GM18873 (cell line): ENCODE measurements at regions not wholly inside any gene's neighbourhood (a gene's known extent, or its start where the extent isn't known, plus 50 kb on each side); places are given as distances from the start of the nearest gene placed in this dataset.

Experiments used
- ATAC-seq: cut with Tn5 transposase; IDR thresholded peaks from one replicate; pipeline ENCODE4 v1.9.1; 2021; ENCODE audit warnings: mild to moderate bottlenecking, moderate library complexity, moderate number of reproducible peaks; ENCODE audit not compliant: unreplicated experiment, low FRiP score

DNA sequence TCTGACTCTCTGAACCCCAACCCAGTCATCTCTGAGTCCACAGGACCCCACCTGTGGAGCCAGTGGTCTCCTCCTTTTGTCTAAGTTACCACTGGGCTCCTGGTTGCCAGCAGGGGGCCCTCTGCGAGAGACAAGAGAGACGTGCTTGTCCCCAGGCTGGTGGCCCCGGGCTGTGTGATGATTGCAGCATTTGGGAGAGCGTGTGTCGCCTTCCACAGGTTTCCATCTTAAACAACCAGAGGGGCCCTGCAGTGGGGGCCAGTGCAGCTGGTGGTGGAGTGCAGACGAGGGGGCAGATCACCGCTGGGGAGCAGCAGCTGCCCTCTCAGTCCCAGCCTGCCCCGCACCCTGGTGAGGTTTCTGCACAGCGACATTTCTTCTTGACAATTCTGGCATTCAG is 122.4 kb upstream of the PPP2R2D start:
- ATAC-seq: no peak

DNA sequence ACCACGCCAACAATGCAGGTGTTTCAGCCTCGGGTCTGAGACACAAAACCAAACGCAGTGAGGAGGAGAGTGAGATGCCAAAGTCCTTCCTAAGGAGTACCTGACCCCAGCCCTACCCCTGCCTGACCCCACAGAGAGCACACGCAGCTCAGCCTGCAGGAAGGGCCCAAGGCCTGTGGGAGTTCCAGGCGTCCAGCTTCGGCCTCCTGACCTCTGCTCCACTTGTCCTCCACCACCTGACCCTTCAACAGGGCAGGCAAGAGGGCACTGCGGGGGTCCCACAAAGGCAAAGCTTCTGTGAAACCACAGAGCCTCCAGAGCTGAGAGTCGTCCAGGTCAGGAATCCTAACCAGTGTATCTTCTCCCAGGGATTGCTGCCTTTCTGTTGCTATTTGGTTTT is 122.0 kb upstream of the PPP2R2D start:
- no peak for ATAC-seq

GRCh38 chr10:131779661-131780394 is 121.0 kb upstream of the PPP2R2D start:
- no peak for ATAC-seq

DNA sequence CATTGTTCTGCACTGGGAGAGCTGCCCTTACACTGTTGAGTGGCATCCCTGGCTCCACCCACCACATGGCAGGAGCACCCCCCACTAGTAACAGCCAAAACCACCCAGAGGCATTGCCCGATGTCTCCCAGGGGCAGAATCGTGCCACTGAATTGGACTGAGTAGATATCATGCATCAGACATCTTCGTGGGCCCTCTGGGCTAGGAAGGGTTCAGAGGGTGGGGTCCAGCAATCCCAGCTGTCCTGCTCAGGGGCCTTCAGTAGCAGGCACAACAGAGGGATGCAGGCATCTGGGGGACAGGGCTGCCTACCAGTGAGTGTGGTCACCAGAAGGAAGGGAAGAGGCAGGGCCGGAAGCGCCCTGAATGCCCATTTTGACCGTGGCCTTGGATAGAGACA is 119.7 kb upstream of the PPP2R2D start:
- ATAC-seq: no peak

DNA sequence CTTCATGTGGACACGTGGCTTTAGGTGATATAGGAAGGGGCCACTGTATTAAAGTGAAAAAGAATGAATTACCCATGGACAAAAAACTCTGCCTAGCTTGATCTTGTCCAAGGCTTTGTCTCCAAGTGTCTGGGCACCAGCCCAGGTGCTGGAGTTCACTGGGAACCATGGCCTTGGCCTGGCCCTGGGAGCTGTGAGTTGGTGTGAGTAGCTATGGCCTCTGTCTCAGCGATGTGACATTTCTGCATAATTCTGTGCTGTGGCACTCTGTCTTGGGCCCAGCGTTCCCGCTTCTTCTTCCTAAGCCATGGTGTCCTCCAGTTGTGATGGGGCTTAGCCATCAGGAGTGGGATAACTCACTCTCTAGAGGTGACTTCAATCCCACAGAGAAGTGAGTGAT is 119.0 kb upstream of the PPP2R2D start:
- ATAC-seq: no peak

DNA sequence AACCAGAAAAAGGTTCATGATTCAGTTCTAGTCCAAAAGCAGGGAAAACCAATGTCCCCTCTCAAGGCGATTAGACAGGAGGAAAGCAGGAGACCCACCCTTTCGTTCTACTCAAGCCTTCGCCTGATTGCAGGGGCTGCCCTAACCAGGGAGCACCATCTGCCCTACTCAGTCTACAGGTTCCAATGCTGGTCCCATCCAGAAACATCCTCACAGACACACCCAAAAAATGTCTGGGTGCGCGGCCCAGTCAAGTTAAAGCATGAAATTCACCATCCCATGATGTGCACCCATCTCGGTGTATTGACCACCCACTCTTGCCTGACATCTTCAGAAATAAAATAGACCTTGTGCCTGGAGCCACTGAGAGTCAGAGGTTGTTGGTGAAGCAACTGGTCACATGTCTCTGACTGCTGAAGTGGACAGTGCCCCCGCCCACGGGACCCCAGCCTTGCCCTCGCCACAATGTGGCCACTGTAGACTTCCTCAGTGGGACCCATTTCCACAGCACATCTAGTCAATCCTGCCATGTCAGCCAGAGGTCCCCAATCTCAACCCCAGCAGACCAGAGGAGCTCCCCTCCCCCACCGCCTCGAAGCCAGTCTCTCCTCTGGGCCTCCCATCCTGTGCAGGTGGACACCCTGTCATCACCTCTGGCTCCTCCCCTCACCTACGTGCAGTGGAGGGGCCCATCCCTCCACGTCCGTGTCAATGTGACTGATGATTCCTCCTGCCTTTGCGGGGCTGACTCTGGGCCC is 116.3 kb upstream of the PPP2R2D start:
- ATAC-seq: no peak

DNA sequence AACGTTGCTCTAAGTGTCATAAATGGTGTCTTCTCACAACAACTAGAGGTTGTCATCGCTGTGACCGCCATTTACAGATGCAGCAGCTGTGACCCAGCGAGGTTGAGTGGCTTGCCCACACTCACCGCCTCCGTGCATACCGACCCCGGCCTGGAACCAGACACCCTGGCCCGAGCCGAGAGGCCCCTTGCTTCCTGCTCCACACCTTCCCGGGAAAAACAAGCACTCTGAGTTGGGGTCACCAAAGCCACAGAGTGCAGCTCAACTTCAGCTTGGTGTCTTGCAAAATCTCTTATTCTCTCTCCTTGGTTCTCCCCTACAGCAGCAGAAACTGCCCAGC is 115.7 kb upstream of the PPP2R2D start:
- ATAC-seq: no peak

GRCh38 chr10:131786756-131787605 is 113.8 kb upstream of the PPP2R2D start:
- ATAC-seq: no peak

GRCh38 chr10:131787961-131788360 is 112.8 kb upstream of the PPP2R2D start:
- no peak for ATAC-seq

DNA sequence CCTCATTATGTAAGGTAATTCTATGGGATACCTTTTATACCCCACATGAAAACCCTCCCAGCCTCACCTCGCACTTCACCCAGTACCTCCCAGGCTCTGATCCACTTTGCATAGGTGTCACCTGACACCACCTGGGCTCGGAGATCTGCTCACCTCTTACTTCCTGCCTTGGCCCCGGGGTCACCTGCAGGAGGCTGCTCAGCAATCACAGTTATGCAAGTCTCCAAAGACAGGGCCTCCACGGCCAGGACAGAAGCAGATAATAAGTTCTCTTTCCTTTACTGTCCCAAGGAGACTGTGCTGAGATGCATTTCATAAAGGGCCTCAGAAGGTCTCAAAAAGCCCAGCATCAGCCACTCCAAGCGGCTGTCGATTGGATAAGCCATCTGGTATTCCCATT is 112.4 kb upstream of the PPP2R2D start:
- ATAC-seq: no peak

GRCh38 chr10:131789516-131789915 is 111.3 kb upstream of the PPP2R2D start:
- no peak for ATAC-seq

GRCh38 chr10:131790021-131790420 is 110.8 kb upstream of the PPP2R2D start:
- ATAC-seq: no peak

- ATAC-seq: no peak
Measured at GRCh38 chr10:131792011-131792651, 108.7 kb upstream of the PPP2R2D start.

DNA sequence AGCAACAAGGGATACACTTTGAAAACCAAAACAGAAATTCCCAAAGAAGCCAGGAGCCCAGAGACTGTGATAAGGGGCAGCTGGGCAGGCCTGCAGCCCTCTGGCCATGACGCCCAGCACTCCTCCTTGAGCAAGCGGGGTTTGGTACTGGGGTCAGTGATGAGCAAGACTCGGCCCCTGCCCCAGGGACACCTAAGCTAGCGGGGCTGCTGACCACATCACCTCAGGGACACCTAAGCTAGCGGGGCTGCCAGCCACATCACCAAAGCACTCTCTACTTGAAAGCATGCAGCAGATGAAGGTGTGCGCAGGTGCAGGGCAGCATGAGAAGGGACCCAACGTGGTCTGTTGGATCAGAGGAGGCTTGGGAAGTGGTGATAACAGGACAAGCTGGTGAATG is 108.0 kb upstream of the PPP2R2D start:
- no peak for ATAC-seq

DNA sequence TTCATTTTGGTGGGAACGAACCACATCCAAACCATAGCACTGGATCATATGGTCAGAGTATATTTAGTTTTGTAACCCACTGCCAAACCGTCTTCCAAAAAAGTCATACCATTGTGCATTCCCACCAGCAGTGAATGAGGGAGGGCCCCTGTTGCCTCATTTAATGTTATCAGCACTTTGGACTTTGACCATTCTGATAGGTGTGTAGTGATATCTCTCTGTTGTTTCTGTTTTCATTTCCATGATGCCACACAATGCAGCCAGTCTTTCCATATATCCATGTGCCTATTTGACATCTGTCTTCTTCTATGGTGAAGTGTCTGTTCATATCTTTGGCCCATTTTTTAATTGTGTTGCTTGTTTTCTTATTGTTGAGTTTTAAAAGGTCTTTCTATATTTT is 105.0 kb upstream of the PPP2R2D start:
- ATAC-seq: no peak

DNA sequence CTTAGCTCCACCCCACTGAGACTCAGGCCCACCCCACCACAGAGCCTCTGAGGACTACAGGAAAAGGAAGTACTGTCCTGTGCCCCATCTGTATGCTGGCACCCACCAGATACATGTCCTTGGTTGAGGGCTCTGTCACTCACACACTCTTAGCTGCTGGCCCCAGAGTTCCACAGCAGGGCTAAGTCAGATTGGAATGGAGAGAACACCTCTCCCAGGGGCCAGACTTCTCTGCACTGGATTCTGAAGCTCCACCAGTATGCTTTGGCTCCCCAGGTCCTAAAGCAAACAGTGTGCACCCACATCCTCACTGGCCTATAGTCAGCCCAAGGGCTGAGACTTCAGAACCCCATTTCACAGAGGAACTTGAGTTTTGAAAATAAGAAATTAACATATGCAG is 103.2 kb upstream of the PPP2R2D start:
- no peak for ATAC-seq

DNA sequence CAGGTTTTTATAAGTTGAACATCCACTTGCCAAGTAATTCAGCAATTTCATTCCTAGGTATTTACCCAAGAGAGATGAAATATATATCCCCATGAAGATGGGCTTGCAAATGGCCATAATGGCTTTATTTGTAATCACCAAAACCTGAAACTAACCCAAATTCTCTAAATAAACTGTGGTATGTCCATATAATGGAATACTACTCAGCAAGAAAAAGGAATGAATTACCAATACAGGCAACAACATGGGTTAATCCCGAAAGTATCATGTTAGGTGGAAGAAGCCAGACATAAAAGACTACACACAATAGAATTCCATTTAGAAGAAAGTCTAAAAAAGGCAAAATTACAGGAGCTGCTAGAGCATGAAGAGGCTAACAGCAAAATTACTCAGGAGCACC is 101.4 kb upstream of the PPP2R2D start:
- no peak for ATAC-seq

- no peak for ATAC-seq
Measured at GRCh38 chr10:131802156-131802915, 98.5 kb upstream of the PPP2R2D start.

DNA sequence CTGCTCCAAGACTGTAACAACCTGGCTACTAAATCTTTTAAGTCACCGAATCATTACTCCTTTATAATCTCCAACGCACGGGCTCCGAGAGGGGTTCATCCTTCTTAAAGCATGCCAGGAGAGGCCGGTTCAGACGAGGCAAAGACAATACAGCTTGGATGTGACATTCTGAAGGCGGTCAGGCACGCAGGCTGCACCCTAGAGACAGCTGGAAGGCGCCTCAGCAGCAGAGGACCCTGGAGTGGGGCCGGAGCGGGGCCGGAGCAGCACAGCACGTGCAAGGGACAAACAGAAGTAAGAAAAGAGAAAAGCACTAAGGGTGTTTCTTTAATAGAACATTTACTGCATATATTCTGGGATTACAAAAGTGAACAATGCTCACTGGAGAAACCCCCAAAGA is 97.8 kb upstream of the PPP2R2D start:
- no peak for ATAC-seq

- ATAC-seq: no peak
Measured at GRCh38 chr10:131803860-131804425, 96.9 kb upstream of the PPP2R2D start.
